GM12878 (cell line): ENCODE measurements at regions not wholly inside any gene's neighbourhood (a gene's known extent, or its start where the extent isn't known, plus 50 kb on each side); places are given as distances from the start of the nearest gene placed in this dataset.

Experiments
- ATAC-seq: fragments of 200-7000 bp; cut with Tn5 transposase; 3 replicates; pipeline ENCODE4 v1.9.1; 2020; ENCODE audit warnings: mild to moderate bottlenecking, moderate library complexity
- BruUV-seq: library from RNA; stranded (reverse); fragments of 400-500 nt; replicated peaks from 2 replicates; lab custom pipeline; 2021; lab: Mats Ljungman, UMichigan
- CTCF ChIA-PET: fragments of 300-600 bp; sonication (Branson Sonifier 250); formaldehyde crosslinking; extraction: SDS; loops from one replicate; lab custom pipeline; 2021; ENCODE audit warnings: inconsistent platforms; lab: Yijun Ruan, JAX
- POLR2A ChIA-PET: fragments of 350-600 bp; formaldehyde crosslinking; extraction: SDS; loops from one replicate; lab custom pipeline; 2021; ENCODE audit warnings: inconsistent platforms; lab: Charles Lee
- RAD21 ChIA-PET: fragments of 300-600 bp; sonication (Branson Sonifier 250); formaldehyde crosslinking; loops from one replicate; lab custom pipeline; 2023; ENCODE audit warnings: antibody characterized with exemption; ENCODE audit not compliant: unreplicated experiment; lab: Charles Lee
- SMC1A ChIA-PET: fragments of 300-600 bp; sonication (Branson Sonifier 250); formaldehyde crosslinking; loops from one replicate; lab custom pipeline; 2023; ENCODE audit not compliant: unreplicated experiment, uncharacterized antibody; lab: Charles Lee
- DNase-seq: peaks from one replicate; pipeline ENCODE4 v3.0.0-alpha.2; 2011; ENCODE audit warnings: low read depth, low spot score
- FAIRE-seq: peaks from 3 replicates; lab custom pipeline; 2011; peaks lifted over from hg19 to GRCh38; lab: Jason Lieb, UNC
- H2AFZ ChIP-seq: 2 replicates; pipeline ENCODE4 v1.6.0; 2011; ENCODE audit warnings: low read depth, low read length, control low read depth; ENCODE audit not compliant: control insufficient read depth
- H3K27ac ChIP-seq: 2 replicates; pipeline ENCODE4 v1.5.1; 2011; ENCODE audit warnings: control low read depth; ENCODE audit not compliant: control insufficient read depth, insufficient read depth
- H3K27me3 ChIP-seq, 2 experiments: replicated peaks in 1 of 2; 2 replicates each; pipeline versions ENCODE4 v1.6.0 to v1.6.1; 2011; ENCODE audit warnings: low read length in 1 of 2; ENCODE audit not compliant: control insufficient read depth in 2 of 2, insufficient read depth in 2 of 2
- H3K36me3 ChIP-seq, 2 experiments: 2 replicates each; pipeline ENCODE4 v1.5.1; 2011; ENCODE audit warnings: low read length in 1 of 2; ENCODE audit not compliant: control insufficient read depth in 2 of 2, insufficient read depth in 2 of 2
- H3K4me1 ChIP-seq: 2 replicates; pipeline ENCODE4 v1.6.1; 2011; ENCODE audit warnings: mild to moderate bottlenecking, low read length, moderate library complexity, mixed read lengths; ENCODE audit not compliant: control insufficient read depth, insufficient read depth
- H3K4me2 ChIP-seq: 2 replicates; pipeline ENCODE4 v1.6.0; 2011; ENCODE audit warnings: control low read depth; ENCODE audit not compliant: control insufficient read depth, insufficient read depth
- H3K4me3 ChIP-seq: fragments of 200-600 bp; sonication (generic); 2 replicates; pipeline ENCODE4 v1.5.1; 2016
- H3K79me2 ChIP-seq: 2 replicates; pipeline ENCODE4 v1.6.0; 2011; ENCODE audit warnings: low read length; ENCODE audit not compliant: control insufficient read depth, insufficient read depth
- H3K9ac ChIP-seq: 2 replicates; pipeline ENCODE4 v1.8.0; 2011; ENCODE audit warnings: low read length, control low read depth, mixed read lengths; ENCODE audit not compliant: control insufficient read depth, insufficient read depth
- H3K9me3 ChIP-seq: replicated peaks from 3 replicates; pipeline ENCODE4 v1.5.1; 2011; ENCODE audit warnings: mild to moderate bottlenecking, low read length; ENCODE audit not compliant: control insufficient read depth, insufficient read depth
- H4K20me1 ChIP-seq: 2 replicates; pipeline ENCODE4 v1.6.0; 2011; ENCODE audit not compliant: control insufficient read depth, insufficient read depth
- ATF3 ChIP-seq: IDR thresholded peaks from 2 replicates; pipeline ENCODE4 v1.6.1; 2011; ENCODE audit warnings: low read depth, mild to moderate bottlenecking, low read length, moderate library complexity, borderline replicate concordance; ENCODE audit errors: extremely low read depth
- ATF7 ChIP-seq: fragments of 450-650 bp; IDR thresholded peaks from 2 replicates; pipeline ENCODE4 v1.6.1; 2016; ENCODE audit warnings: low read depth, mild to moderate bottlenecking
- BACH1 ChIP-seq: fragments of 450-650 bp; IDR thresholded peaks from 2 replicates; pipeline ENCODE4 v1.6.1; 2017; ENCODE audit warnings: mild to moderate bottlenecking, borderline replicate concordance
- BCL3 ChIP-seq: IDR thresholded peaks from 2 replicates; pipeline ENCODE4 v1.6.1; 2011; ENCODE audit warnings: borderline replicate concordance, low read depth, mild to moderate bottlenecking, moderate library complexity, low read length; ENCODE audit not compliant: insufficient read depth, poor library complexity, severe bottlenecking
- CHD4 ChIP-seq: fragments of 200-600 bp; sonication (generic); IDR thresholded peaks from 2 replicates; pipeline ENCODE4 v1.6.1; 2016; ENCODE audit warnings: mild to moderate bottlenecking
- ESRRA ChIP-seq: IDR thresholded peaks from 2 replicates; pipeline ENCODE4 v1.6.1; 2012; ENCODE audit warnings: mild to moderate bottlenecking, low read length, improper control_type of control experiment
- HDGF ChIP-seq: fragments of 450-650 bp; IDR thresholded peaks from 2 replicates; pipeline ENCODE4 v1.6.1; 2016; ENCODE audit warnings: antibody characterized with exemption
- KAT2A ChIP-seq: conservative IDR thresholded peaks from 2 replicates; pipeline ENCODE4 v1.6.1; 2011; ENCODE audit warnings: low read depth, low read length; ENCODE audit not compliant: control insufficient read depth
- LARP7 ChIP-seq: fragments of 450-650 bp; IDR thresholded peaks from 2 replicates; pipeline ENCODE4 v1.6.1; 2017; ENCODE audit warnings: mild to moderate bottlenecking
- PBX3 ChIP-seq: IDR thresholded peaks from 2 replicates; pipeline ENCODE4 v1.6.1; 2011; ENCODE audit warnings: mild to moderate bottlenecking, low read depth, low read length, moderate library complexity; ENCODE audit not compliant: insufficient replicate concordance
- PML ChIP-seq: IDR thresholded peaks from 2 replicates; pipeline ENCODE4 v1.6.1; 2012; ENCODE audit warnings: low read length, inconsistent platforms
- RAD21 ChIP-seq: IDR thresholded peaks from 2 replicates; pipeline ENCODE4 v1.6.1; 2011; ENCODE audit warnings: mild to moderate bottlenecking, low read depth, low read length, moderate library complexity; ENCODE audit not compliant: insufficient read depth
- SKIL ChIP-seq: fragments of 450-650 bp; IDR thresholded peaks from 2 replicates; pipeline ENCODE4 v1.6.1; 2017; ENCODE audit warnings: mild to moderate bottlenecking, low read depth, inconsistent platforms; ENCODE audit not compliant: poor library complexity, severe bottlenecking
- SMARCA5 ChIP-seq: fragments of 450-650 bp; IDR thresholded peaks from 2 replicates; pipeline ENCODE4 v1.6.1; 2017; ENCODE audit warnings: mild to moderate bottlenecking
- SUZ12 ChIP-seq: fragments of 200-600 bp; sonication (generic); IDR thresholded peaks from one replicate; pipeline ENCODE4 v1.6.1; 2018; ENCODE audit warnings: antibody characterized with exemption, mild to moderate bottlenecking; ENCODE audit not compliant: unreplicated experiment
- WGBS: methylation state at CpG from one replicate; pipeline ENCODE4 v1.1.6; 2016; ENCODE audit warnings: low lambda C conversion rate; ENCODE audit not compliant: insufficient replicate concordance, insufficient coverage; ENCODE audit errors: missing lambda C conversion rate; 5-methylcytosine and 5-hydroxymethylcytosine counted together
- in situ Hi-C: fragments of 300-500 bp; cut with MboI; formaldehyde crosslinking; loops from 9 replicates; pipeline ENCODE4 v1.14.3; 2018; ENCODE audit warnings: mixed read lengths
- intact Hi-C: fragments of 100-400 bp; cut with micrococcal nuclease; formaldehyde crosslinking; loops from one replicate; pipeline ENCODE4 v1.14.2; 2022; ENCODE audit not compliant: unreplicated experiment

DNA sequence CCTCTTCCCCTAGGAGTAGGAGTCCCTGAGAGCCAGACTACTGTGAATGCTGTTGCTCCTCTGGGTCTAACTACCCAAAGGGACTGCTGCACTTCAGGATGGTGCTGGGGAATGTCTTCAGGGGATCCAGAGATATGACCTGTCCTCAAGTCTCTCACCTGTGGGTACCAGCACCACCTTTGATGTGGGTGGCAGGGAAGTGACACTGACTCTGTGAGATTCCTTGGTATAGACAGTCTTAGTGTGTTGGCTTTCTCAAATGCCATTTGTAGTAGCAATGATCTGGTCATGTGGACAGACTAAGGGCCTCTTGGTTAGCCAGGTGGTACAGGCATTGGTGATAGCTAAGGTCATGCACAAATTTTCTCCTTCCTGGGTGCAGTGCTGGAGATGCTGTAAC, 108.9 kb upstream of the ADAMTS3 start:
- ATAC-seq (no peak), FAIRE-seq (no peak), DNase-seq (no peak)
- ChIA-PET SMC1A (no interaction called here), RAD21 (no interaction called here), POLR2A (no interaction called here), CTCF (interaction anchor here (1.5 kb wide), 1 partner anchor 173 kb away, joined by 3 read pairs; no protein-coding TSS in a partner anchor)
- Histone ChIP-seq H3K4me3 (no peak overlapping the region), H3K79me2 (no peaks in the 10 kb centered on the region), H3K9me3 (no peaks in the 10 kb centered on the region), H3K27ac (no peak overlapping the region), H4K20me1 (no peaks in the 10 kb centered on the region), H3K36me3 (no peaks in the 10 kb centered on the region), H2AFZ (no peak overlapping the region), H3K4me2 (no peak overlapping the region), H3K27me3 (no peaks in the 10 kb centered on the region), H3K9ac (no peak overlapping the region), H3K4me1 (no peaks in the 10 kb centered on the region)
- TF ChIP-seq HDGF = no peak
- no peak for TF ChIP-seq BACH1
- no peak for TF ChIP-seq RAD21
- no peak for TF ChIP-seq PML
- TF ChIP-seq ESRRA = no peak
- no peak for TF ChIP-seq CHD4
- TF ChIP-seq SMARCA5 = no peak
- no peak for TF ChIP-seq LARP7
- TF ChIP-seq KAT2A = no peak
- TF ChIP-seq SUZ12 = no peak
- in situ Hi-C loops = loop anchor here (10.0 kb wide), 1 partner anchor 63 kb away; no protein-coding TSS in a partner anchor
- intact Hi-C loops = no loop called here
- BruUV-seq = no TSS peak

DNA sequence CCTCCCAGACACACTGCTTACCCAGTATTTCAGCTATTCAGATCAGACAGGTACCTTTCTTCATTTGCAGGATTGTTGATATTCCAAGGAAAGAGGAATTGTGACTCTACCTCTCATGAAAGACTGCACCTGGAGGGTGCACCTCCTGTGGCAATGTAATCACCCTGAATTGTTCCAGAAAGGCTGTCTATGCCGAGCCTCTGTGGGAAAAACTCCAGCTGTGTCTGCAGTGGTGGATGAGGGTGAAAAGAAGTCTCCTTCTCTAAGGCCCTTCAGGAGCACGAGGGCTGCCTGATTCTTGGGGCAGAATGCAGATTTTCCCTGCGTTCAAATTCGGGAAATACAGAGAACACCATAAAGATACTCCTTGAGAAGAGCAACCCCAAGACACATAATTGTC, 108.2 kb upstream of the ADAMTS3 start:
- no peak for TF ChIP-seq SKIL
- TF ChIP-seq BCL3 = no peak
- TF ChIP-seq ATF3 = no peak
- TF ChIP-seq ATF7 = no peak
- TF ChIP-seq PBX3 = no peak
- Histone ChIP-seq H4K20me1 (no peaks in the 10 kb centered on the region), H3K4me2 (no peak overlapping the region), H3K27ac (no peak overlapping the region), H3K4me1 (no peaks in the 10 kb centered on the region), H2AFZ (no peak overlapping the region), H3K36me3 (no peaks in the 10 kb centered on the region), H3K79me2 (no peaks in the 10 kb centered on the region), H3K27me3 (no peaks in the 10 kb centered on the region), H3K4me3 (no peak overlapping the region), H3K9me3 (no peaks in the 10 kb centered on the region), H3K9ac (no peak overlapping the region)
- no TSS peak for BruUV-seq
- FAIRE-seq = no peak
- ChIA-PET SMC1A (no interaction called here), CTCF (interaction anchor here (1.5 kb wide), 1 partner anchor 172 kb away, joined by 3 read pairs; no protein-coding TSS in a partner anchor), POLR2A (no interaction called here), RAD21 (no interaction called here)
- in situ Hi-C loops (loop anchor here (10.0 kb wide), 1 partner anchor 62 kb away; no protein-coding TSS in a partner anchor), intact Hi-C loops (no loop called here)
- no peak for ATAC-seq
- DNase-seq = no peak
- 2% methylated on average over 4 of the region's 4 CpGs for WGBS
